ENCODE measurements at regions not wholly inside any gene's neighbourhood (a gene's known extent, or its start where the extent isn't known, plus 50 kb on each side); places are given as distances from the start of the nearest gene placed in this dataset.

DNA sequence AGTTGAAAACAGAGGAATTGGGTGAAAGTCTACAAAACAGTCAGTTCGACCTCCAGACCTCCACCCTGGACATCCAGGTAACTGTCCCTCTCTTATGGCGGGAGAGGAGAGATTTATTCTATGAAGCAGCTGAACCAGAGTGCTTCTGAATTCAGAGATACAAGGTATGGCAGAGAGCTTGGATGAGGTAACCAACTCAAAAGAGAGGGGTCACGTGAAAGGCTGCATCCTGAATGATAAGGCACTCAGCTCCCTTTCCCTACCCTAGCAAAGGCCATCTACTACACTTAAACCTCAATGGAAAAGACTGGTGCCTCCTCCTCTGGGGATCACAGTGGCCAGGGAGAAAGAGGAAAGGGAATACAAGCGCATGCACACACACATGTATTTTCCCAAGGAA is 88.4 kb upstream of the KCNA3 start:
- DNase-seq, result no peak

DNA sequence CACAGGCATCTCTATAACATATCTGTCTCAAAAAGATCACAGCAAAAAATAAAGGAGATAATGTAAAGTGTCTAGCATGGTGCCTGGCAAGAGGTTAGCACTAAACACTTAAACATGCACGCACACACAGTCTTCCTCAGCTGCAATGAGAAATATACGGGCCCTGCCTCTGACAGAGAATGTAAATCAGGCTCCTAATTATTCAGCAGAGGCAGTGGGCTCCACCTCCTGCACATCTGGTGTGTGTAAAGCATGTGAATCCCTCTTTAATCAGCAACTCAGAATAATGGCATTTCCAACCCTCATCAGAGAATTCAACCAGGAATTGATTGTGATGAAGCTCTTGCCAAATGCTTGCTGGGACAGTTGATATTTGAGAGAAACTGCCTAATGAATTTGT is 85.6 kb upstream of the KCNA3 start:
- DNase-seq, result no peak

DNA sequence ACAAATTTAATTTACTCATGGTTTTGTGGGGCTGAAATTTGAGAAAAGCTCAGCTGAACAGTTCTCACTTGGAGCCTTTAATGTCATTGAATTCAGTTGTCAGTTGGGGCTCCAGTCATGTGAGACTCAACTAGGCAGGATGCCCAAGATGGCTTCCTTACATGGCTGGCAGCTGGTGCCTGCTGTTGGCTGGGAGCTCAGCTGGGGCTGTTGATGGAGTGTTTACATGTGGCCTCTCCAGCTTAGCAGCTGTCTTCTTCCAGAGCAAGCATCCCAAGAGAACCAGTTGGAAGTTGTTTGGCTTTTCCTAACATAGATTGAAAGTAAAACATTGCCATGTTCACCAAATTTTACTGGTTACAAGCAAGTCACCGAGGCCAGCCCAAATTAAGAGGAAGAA is 81.8 kb upstream of the KCNA3 start:
- DNase-seq, result no peak

GRCh38 chr1:110752941-110753725 is 78.4 kb upstream of the KCNA3 start:
- no peak for DNase-seq

- no peak for DNase-seq
Measured at GRCh38 chr1:110750562-110750961, 75.8 kb upstream of the KCNA3 start.

DNA sequence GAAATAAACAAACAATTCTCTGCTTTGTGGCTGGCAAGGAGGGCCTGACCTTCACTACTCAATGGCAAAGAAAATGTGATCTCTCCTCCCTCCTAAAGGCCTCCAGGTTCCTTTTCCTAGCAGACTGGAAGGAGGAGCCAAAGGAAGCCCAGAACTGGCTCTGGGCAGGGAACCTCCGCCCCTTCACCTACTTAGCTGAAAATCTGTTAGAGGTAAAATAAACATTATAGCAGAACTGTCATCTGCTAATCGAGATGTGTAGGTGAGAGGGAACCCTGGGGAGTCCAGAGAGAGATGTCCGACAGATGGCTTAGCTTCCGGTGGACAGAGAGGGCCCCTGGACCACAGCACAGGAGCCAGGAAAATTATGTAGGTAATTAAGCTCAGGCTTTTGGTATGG is 75.2 kb upstream of the KCNA3 start:
- DNase-seq, result no peak

GRCh38 chr1:110746644-110747259 is 72.0 kb upstream of the KCNA3 start:
- no peak for DNase-seq

DNA sequence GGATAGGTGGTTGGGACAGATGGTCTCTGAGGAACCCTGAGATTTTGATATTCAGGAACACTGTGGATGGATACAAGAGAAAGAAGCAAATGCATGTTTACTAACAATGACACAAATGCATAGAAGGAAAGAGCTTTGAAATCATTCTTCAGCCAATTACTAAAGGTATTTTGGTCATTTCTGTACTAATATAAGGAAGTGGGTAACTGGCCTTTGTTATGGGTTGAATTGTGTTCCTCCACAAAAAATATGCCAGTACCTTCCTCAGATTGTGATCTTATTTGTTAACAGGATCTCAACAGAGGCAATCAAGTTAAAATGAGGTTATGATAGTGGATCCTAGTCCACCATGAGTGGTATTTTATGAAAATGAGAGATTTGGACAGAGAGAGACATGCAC is 68.7 kb upstream of the KCNA3 start:
- DNase-seq, result no peak

- DNase-seq, result no peak
Measured at GRCh38 chr1:110736900-110737605, 62.3 kb upstream of the KCNA3 start.

DNA sequence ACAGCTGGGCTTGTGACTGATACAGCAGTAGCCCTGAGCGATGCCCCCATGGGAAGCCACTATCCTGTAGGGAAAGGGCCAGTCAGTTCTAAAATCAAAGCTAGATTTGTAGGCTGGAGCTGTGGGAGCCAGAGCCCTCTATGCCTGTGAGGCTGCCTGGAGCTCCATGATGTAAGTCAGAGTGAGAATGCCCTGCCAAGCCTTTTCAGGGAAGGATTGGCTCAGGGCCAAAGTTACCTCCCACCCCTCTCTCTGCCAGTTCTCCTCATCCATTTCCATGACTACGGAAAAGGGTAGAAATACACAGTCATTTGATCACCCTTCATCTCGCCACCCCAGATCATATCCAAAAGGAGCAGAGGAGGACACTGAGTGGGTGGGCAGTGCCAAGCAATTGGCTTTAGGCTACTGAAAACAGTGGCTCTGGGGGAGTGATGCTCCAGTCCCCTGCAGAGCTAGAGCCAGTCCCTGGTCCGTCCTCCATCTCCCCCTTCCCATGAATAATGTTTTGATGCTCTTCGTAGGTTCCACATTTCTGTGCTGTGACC is 59.5 kb upstream of the KCNA3 start:
- DNase-seq, result no peak

DNA sequence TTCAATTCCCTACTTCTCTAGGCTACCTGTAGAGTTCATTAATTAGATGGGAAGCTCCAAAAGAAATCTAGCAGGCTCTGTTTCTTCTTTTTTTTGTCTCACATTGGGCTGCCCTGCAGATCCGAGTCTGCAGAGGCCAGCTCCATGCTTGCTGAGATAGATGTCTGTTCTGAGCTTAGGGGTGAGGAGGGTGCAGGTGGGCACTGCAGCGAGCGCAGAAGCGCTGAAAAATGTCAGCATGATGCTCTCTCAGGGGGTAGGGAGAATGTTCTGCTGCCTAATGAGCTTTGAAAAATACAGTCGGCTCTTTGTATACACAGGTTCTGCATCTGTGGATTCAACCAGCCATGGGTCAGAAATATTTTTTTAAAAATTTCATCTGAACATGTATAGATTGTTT is 56.8 kb upstream of the KCNA3 start:
- no peak for DNase-seq

DNA sequence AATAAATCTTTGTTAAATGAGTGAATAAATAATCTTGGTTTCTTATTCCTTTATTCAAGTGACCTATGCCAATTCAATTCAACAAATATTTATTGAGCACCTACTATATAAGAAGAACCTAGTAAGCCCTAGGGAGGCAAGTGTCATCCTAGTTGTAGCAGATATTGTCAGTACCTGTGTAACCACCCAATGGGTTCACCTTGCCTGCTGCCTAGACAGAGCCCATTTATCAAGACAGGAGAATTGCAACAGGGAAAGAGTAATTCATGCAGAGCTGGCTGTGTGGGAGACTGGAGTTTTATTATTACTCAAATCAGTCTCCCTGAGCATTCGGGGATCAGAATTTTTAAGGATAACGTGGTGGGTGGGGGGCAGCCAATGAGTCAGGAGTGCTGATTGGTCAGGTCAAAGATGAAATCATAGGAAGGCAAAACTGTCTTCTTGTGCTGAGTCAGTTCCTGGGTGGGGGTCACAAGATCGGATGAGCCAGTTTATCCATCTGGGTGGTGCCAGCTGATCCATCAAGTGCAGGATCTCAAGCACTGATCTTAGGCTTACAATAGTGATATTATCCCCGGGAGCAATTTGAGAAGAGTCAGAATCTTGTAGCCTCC is 53.8 kb upstream of the KCNA3 start:
- DNase-seq, result no peak

DNA sequence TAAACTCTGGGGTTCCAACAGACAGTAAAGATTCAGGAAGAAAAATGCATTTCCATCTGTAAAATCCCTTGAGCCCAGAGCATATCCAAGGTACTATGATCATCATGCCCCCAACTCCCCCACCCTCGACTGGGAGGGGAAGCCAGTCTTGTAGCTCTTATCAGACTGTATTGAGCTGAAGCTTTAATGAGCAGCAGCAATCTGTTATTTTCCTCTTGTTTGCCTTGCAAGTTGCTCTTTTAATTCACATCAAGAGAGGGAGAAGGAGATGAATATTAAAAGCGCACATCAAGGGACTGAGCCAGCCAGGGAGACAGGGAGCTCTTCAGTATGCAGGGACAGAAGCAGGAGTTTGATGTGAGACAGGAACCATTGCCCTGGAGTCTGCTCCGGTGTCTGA is 52.5 kb upstream of the KCNA3 start:
- DNase-seq, result no peak

GRCh38 chr1:110726755-110727154 is 52.0 kb upstream of the KCNA3 start:
- no peak for DNase-seq
